Stomach (tissue), 8 donors: ENCODE measurements at regions not wholly inside any gene's neighbourhood (a gene's known extent, or its start where the extent isn't known, plus 50 kb on each side); places are given as distances from the start of the nearest gene placed in this dataset.

Source experiments
- DNase-seq, 2 donors: peaks; one replicate each; pipeline versions ENCODE4 v3.0.0 to v3.0.0-alpha.2; 2013 to 2019
- H3K27ac ChIP-seq, 5 donors: fragments of 200-600 bp in 4 of 5; sonication (generic) in 4 of 5; one replicate each; pipeline ENCODE4 v1.5.1; 2013 to 2019; ENCODE audit warnings: mild to moderate bottlenecking in 1 of 5, moderate library complexity in 1 of 5
- H3K27me3 ChIP-seq, 3 donors: fragments of 200-600 bp; sonication (generic); one replicate each; pipeline ENCODE4 v1.5.1; 2017 to 2019; ENCODE audit warnings: mixed run types in 1 of 3
- H3K36me3 ChIP-seq, 4 donors: fragments of 200-600 bp; sonication (generic); 1 replicate in 3 of 4; 2 replicates in 1 of 4; pipeline ENCODE4 v1.5.1; 2016 to 2019
- H3K4me1 ChIP-seq, 4 donors: fragments of 200-600 bp; sonication (generic); one replicate each; pipeline ENCODE4 v1.5.1; 2016 to 2019
- H3K4me3 ChIP-seq, 4 donors: fragments of 200-600 bp; sonication (generic) in 3 of 4; one replicate each; pipeline ENCODE4 v1.5.1; 2016 to 2019; ENCODE audit warnings: mild to moderate bottlenecking in 1 of 4
- H3K9me3 ChIP-seq, 4 donors: fragments of 200-600 bp; sonication (generic); one replicate each; pipeline ENCODE4 v1.5.1; 2016 to 2019
- EP300 ChIP-seq: sonication (generic); formaldehyde crosslinking; IDR thresholded peaks from one replicate; pipeline ENCODE4 v1.6.1; 2017; ENCODE audit warnings: antibody characterized with exemption
- POLR2A ChIP-seq, 4 donors: fragments of 450-650 bp; IDR thresholded peaks; one replicate each; pipeline ENCODE4 v1.6.1; 2016; ENCODE audit warnings: antibody characterized with exemption in 4 of 4, control low read depth in 2 of 4, mild to moderate bottlenecking in 1 of 4, moderate library complexity in 1 of 4
- POLR2AphosphoS5 ChIP-seq, 3 donors: sonication (generic); formaldehyde crosslinking; IDR thresholded peaks; one replicate each; pipeline ENCODE4 v1.6.1; 2016; ENCODE audit warnings: antibody characterized with exemption in 3 of 3
- WGBS, 5 donors: extraction: QIAGEN DNeasy Blood & Tissue Kit in 3 of 5; methylation state at CpG; one replicate each; pipeline versions ENCODE4 v1.1.5 to v1.1.7; 2013 to 2018; 5-methylcytosine and 5-hydroxymethylcytosine counted together
- intact Hi-C: fragments of 100-400 bp; cut with DNase I; formaldehyde crosslinking; loops from one replicate; pipeline ENCODE4 v1.15.1; 2023; ENCODE audit warnings: low total_unique reads
- TF ChIP-seq, protein P1 (sequence below), 7 experiments: fragments of 450-650 bp in 4 of 7; fragments of 200-600 bp in 3 of 7; sonication (generic) in 3 of 7; IDR thresholded peaks; one replicate each; pipeline ENCODE4 v1.5.1; 2016 to 2019; ENCODE audit warnings: antibody characterized with exemption in 7 of 7, control low read depth in 2 of 7, mild to moderate bottlenecking in 1 of 7
- donor health status: healthy with polysubstance abuse.
- donor health status: Bipolar disorder and iron deficiency.
- donor health status: healthy.

DNA sequence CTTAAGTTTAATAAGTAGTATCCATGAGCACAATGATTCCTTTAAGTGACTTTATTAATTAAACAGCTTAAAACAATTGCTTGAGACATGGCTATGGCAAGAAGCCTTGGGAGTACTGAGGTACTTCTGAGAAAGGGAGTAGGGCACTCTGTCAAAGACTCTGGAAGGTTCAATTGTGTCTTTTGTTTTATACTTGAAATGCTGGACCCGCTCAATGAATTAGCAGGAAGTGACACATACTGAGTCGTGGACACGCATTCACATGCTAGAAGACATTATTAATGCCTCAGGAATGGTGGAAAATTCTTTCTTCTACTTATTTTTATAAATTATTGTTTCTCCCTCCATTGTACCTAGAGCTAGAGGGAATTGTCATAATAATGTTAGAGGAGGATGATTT lies 347.3 kb upstream of the ZNF608 start:
- Histone ChIP-seq H3K4me1 (no peaks in the 10 kb centered on the region), H3K9me3 (peaks cover 0 to 10% (median 4%) of the 10 kb centered on the region in 4 donors), H3K27me3 (no peaks in the 10 kb centered on the region), H3K36me3 (no peaks in the 10 kb centered on the region), H3K4me3 (no peak overlapping the region), H3K27ac (no peak overlapping the region)
- intact Hi-C loops = no loop called here
- no peak for DNase-seq
- no peak for TF ChIP-seq POLR2AphosphoS5 (IDR thresholded peaks at IDR 0.05)
- TF ChIP-seq EP300 = no peak
- TF ChIP-seq POLR2A (IDR thresholded peaks at IDR 0.05) = no peak
- TF ChIP-seq, protein P1, sequence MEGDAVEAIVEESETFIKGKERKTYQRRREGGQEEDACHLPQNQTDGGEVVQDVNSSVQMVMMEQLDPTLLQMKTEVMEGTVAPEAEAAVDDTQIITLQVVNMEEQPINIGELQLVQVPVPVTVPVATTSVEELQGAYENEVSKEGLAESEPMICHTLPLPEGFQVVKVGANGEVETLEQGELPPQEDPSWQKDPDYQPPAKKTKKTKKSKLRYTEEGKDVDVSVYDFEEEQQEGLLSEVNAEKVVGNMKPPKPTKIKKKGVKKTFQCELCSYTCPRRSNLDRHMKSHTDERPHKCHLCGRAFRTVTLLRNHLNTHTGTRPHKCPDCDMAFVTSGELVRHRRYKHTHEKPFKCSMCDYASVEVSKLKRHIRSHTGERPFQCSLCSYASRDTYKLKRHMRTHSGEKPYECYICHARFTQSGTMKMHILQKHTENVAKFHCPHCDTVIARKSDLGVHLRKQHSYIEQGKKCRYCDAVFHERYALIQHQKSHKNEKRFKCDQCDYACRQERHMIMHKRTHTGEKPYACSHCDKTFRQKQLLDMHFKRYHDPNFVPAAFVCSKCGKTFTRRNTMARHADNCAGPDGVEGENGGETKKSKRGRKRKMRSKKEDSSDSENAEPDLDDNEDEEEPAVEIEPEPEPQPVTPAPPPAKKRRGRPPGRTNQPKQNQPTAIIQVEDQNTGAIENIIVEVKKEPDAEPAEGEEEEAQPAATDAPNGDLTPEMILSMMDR (IDR thresholded peaks at IDR 0.05) = no peak
- 79 to 95% (median 89%) methylated on average over 3 of the region's 3 CpGs for WGBS, 5 donors

- Histone ChIP-seq H3K27ac (no peak overlapping the region), H3K4me3 (no peak overlapping the region), H3K9me3 (peaks cover 0 to 10% (median 4%) of the 10 kb centered on the region in 4 donors), H3K4me1 (no peaks in the 10 kb centered on the region), H3K27me3 (no peaks in the 10 kb centered on the region), H3K36me3 (no peaks in the 10 kb centered on the region)
- TF ChIP-seq, protein P1 (IDR thresholded peaks at IDR 0.05) = no peak
- TF ChIP-seq EP300 (no peak), POLR2A (IDR thresholded peaks at IDR 0.05) (no peak), POLR2AphosphoS5 (IDR thresholded peaks at IDR 0.05) (no peak)
- 85 to 97% (median 91%) methylated on average over 1 of the region's 1 CpG for WGBS, 5 donors
- intact Hi-C loops = no loop called here
- DNase-seq = no peak
Observed at GRCh38 chr5:125100342-125100741, 353.9 kb upstream of the ZNF608 start.

- H3K9me3 ChIP-seq = peaks cover 0 to 8% (median 3%) of the 10 kb centered on the region in 4 donors
- TF ChIP-seq POLR2AphosphoS5 (IDR thresholded peaks at IDR 0.05) = no peak
- TF ChIP-seq EP300 = no peak
- TF ChIP-seq POLR2A (IDR thresholded peaks at IDR 0.05) = no peak
- TF ChIP-seq, protein P1 (IDR thresholded peaks at IDR 0.05) = no peak
- no peak overlapping the region for H3K27ac ChIP-seq
- DNase-seq = no peak
- no peaks in the 10 kb centered on the region for H3K4me1 ChIP-seq
- 83 to 94% (median 88%) methylated on average over 4 of the region's 4 CpGs for WGBS, 5 donors
- intact Hi-C loops = no loop called here
- H3K4me3 ChIP-seq = no peak overlapping the region
- no peaks in the 10 kb centered on the region for H3K27me3 ChIP-seq
- H3K36me3 ChIP-seq = no peaks in the 10 kb centered on the region
Observed at GRCh38 chr5:125100951-125101350, 354.5 kb upstream of the ZNF608 start.

DNA sequence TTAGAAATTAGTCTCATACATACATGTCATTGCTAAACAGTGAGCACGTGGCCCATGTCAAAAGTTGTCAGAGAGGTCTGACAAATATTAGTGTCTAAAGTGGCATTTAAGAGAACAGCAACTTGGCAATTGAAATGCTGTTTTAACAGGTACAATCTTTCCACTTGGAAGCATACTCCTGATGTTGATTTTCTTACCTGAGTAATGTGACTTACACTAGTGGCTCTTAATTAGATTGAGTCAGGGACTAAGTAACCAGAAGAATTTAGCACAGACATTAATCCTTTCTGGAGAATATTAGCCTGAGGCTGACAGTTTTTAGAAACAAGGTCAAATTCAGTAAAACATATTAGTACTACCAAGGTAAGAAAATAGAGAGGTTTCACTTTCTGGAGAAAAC lies 357.0 kb upstream of the ZNF608 start:
- DNase-seq = no peak
- no peak for TF ChIP-seq EP300
- TF ChIP-seq POLR2A (IDR thresholded peaks at IDR 0.05) = no peak
- TF ChIP-seq, protein P1 (IDR thresholded peaks at IDR 0.05) = no peak
- TF ChIP-seq POLR2AphosphoS5 (IDR thresholded peaks at IDR 0.05) = no peak

More for the DNA sequence above, 357.0 kb upstream of the ZNF608 start:
- H3K27ac ChIP-seq = no peak overlapping the region
- H3K4me3 ChIP-seq = no peak overlapping the region
- 49 to 76% (median 65%) methylated on average over 1 of the region's 1 CpG for WGBS, 5 donors
- H3K27me3 ChIP-seq = no peaks in the 10 kb centered on the region
- intact Hi-C loops = no loop called here
- no peaks in the 10 kb centered on the region for H3K4me1 ChIP-seq
- H3K36me3 ChIP-seq = no peaks in the 10 kb centered on the region
- H3K9me3 ChIP-seq = no peaks in the 10 kb centered on the region
